IMR-90 (cell line): ENCODE measurements at regions not wholly inside any gene's neighbourhood (a gene's known extent, or its start where the extent isn't known, plus 50 kb on each side); places are given as distances from the start of the nearest gene placed in this dataset.

Experiments used
- ATAC-seq: fragments of 200-7000 bp; cut with Tn5 transposase; 2 replicates; pipeline ENCODE4 v1.9.1; 2020; ENCODE audit warnings: low read depth, mild to moderate bottlenecking, moderate library complexity
- BruUV-seq: library from RNA; stranded (reverse); fragments of 400-500 nt; replicated peaks from 2 replicates; lab custom pipeline; 2021; lab: Mats Ljungman, UMichigan
- CTCF ChIA-PET: fragments of 300-600 bp; formaldehyde crosslinking; extraction: SDS; loops from one replicate; lab custom pipeline; 2021; ENCODE audit warnings: antibody characterized with exemption; lab: Yijun Ruan, JAX
- POLR2A ChIA-PET: fragments of 300-600 bp; sonication (Branson Sonifier 250); formaldehyde crosslinking; loops from one replicate; lab custom pipeline; 2022; ENCODE audit warnings: antibody characterized with exemption; ENCODE audit not compliant: unreplicated experiment; lab: Charles Lee
- DNase-seq: peaks from one replicate; pipeline ENCODE4 v3.0.0; 2013
- H2AFZ ChIP-seq: replicated peaks from 2 replicates; pipeline ENCODE3; 2013; ENCODE audit warnings: low read length, mild to moderate bottlenecking; ENCODE audit not compliant: poor library complexity
- H2AK5ac ChIP-seq: 2 replicates; pipeline ENCODE4 v1.6.1; 2013; ENCODE audit warnings: low read depth, low read length, inconsistent platforms
- H2AK9ac ChIP-seq: replicated peaks from 2 replicates; pipeline ENCODE3; 2013; ENCODE audit warnings: mild to moderate bottlenecking, low read depth, low read length, moderate library complexity; ENCODE audit not compliant: poor library complexity
- H2BK120ac ChIP-seq: 2 replicates; pipeline ENCODE4 v1.6.1; 2013; ENCODE audit warnings: low read depth, low read length, inconsistent platforms
- H2BK15ac ChIP-seq: 3 replicates; pipeline ENCODE4 v1.6.1; 2013; ENCODE audit warnings: low read depth, low read length, inconsistent platforms
- H2BK20ac ChIP-seq: 2 replicates; pipeline ENCODE4 v1.6.1; 2013; ENCODE audit warnings: low read depth, mild to moderate bottlenecking, inconsistent platforms, low read length, moderate library complexity
- H2BK5ac ChIP-seq: 2 replicates; pipeline ENCODE4 v1.6.1; 2013; ENCODE audit warnings: mild to moderate bottlenecking, low read depth, low read length, inconsistent platforms; ENCODE audit not compliant: poor library complexity, severe bottlenecking
- H3K14ac ChIP-seq: replicated peaks from 2 replicates; pipeline ENCODE4 v1.6.1; 2013; ENCODE audit warnings: low read depth, low read length, inconsistent platforms
- H3K18ac ChIP-seq: 2 replicates; pipeline ENCODE4 v1.6.1; 2013; ENCODE audit warnings: low read depth, low read length, control low read depth
- H3K23ac ChIP-seq: 2 replicates; pipeline ENCODE4 v1.6.1; 2013; ENCODE audit warnings: low read depth, low read length, inconsistent platforms
- H3K27ac ChIP-seq: 2 replicates; pipeline ENCODE4 v1.5.1; 2013; ENCODE audit warnings: mild to moderate bottlenecking, control low read depth, low read length; ENCODE audit not compliant: insufficient read depth
- H3K27me3 ChIP-seq: 2 replicates; pipeline ENCODE4 v1.6.1; 2013; ENCODE audit warnings: low read length; ENCODE audit not compliant: control insufficient read depth, insufficient read depth
- H3K36me3 ChIP-seq: 2 replicates; pipeline ENCODE4 v1.6.1; 2013; ENCODE audit warnings: low read length, mixed read lengths; ENCODE audit not compliant: control insufficient read depth, insufficient read depth
- H3K4ac ChIP-seq: 2 replicates; pipeline ENCODE4 v1.6.1; 2013; ENCODE audit warnings: low read depth, low read length, inconsistent platforms
- H3K4me1 ChIP-seq: 2 replicates; pipeline ENCODE4 v1.6.1; 2013; ENCODE audit warnings: low read length, mixed read lengths; ENCODE audit not compliant: control insufficient read depth, insufficient read depth
- H3K4me2 ChIP-seq: 2 replicates; pipeline ENCODE4 v1.6.1; 2013; ENCODE audit warnings: low read depth, mild to moderate bottlenecking, control low read depth, low read length, moderate library complexity
- H3K4me3 ChIP-seq: 2 replicates; pipeline ENCODE4 v1.5.1; 2013; ENCODE audit warnings: low read depth, mild to moderate bottlenecking, control low read depth, low read length, moderate library complexity; ENCODE audit not compliant: insufficient read depth
- H3K56ac ChIP-seq: 2 replicates; pipeline ENCODE4 v1.6.1; 2013; ENCODE audit warnings: low read length, inconsistent platforms; ENCODE audit not compliant: insufficient read depth; ENCODE audit errors: extremely low read depth
- H3K79me1 ChIP-seq, 2 experiments: 2 replicates each; pipeline ENCODE4 v1.6.1; 2013; ENCODE audit warnings: low read length in 2 of 2, inconsistent platforms in 1 of 2, low read depth in 1 of 2
- H3K9ac ChIP-seq: 2 replicates; pipeline ENCODE4 v1.6.1; 2013; ENCODE audit warnings: low read depth, low read length, control low read depth
- H3K9me1 ChIP-seq: 2 replicates; pipeline ENCODE4 v1.6.1; 2013; ENCODE audit warnings: low read length, inconsistent platforms; ENCODE audit not compliant: insufficient read depth
- H3K9me3 ChIP-seq: 2 replicates; pipeline ENCODE4 v1.6.1; 2013; ENCODE audit warnings: low read length; ENCODE audit not compliant: control insufficient read depth, insufficient read depth
- H4K20me1 ChIP-seq: 2 replicates; pipeline ENCODE4 v1.6.1; 2013; ENCODE audit warnings: low read length, inconsistent platforms; ENCODE audit not compliant: insufficient read depth
- H4K5ac ChIP-seq: 2 replicates; pipeline ENCODE4 v1.6.1; 2013; ENCODE audit warnings: mild to moderate bottlenecking, low read depth, low read length, control low read depth
- H4K8ac ChIP-seq, 2 experiments: 2 replicates each; pipeline ENCODE4 v1.6.1; 2013; ENCODE audit warnings: low read depth in 2 of 2, low read length in 2 of 2, control low read depth in 1 of 2, inconsistent platforms in 1 of 2
- H4K91ac ChIP-seq: 2 replicates; pipeline ENCODE4 v1.6.1; 2013; ENCODE audit warnings: low read depth, low read length, inconsistent platforms; ENCODE audit not compliant: insufficient read depth
- MXI1 ChIP-seq: IDR thresholded peaks from 2 replicates; pipeline ENCODE4 v1.6.1; 2012; ENCODE audit warnings: low read depth, mild to moderate bottlenecking, low read length, moderate library complexity, borderline replicate concordance
- RAD21 ChIP-seq: IDR thresholded peaks from 2 replicates; pipeline ENCODE4 v1.6.1; 2012; ENCODE audit warnings: low read length, improper control_type of control experiment
- WGBS, 2 experiments: methylation state at CpG; one replicate each; pipeline versions ENCODE4 v1.1.5 to v1.1.7; 2013; ENCODE audit warnings: missing lambda C conversion rate in 2 of 2; ENCODE audit not compliant: insufficient read length in 1 of 2; ENCODE audit errors: extremely low coverage in 2 of 2; 5-methylcytosine and 5-hydroxymethylcytosine counted together
- dilution Hi-C: fragments of 300-500 bp; cut with HindIII; formaldehyde crosslinking; loops from one replicate; pipeline ENCODE4 v1.14.3; 2018; ENCODE audit warnings: low sequenced_read_pairs; ENCODE audit not compliant: unreplicated experiment
- in situ Hi-C: fragments of 300-500 bp; cut with MboI; formaldehyde crosslinking; loops from 3 replicates; pipeline ENCODE4 v1.14.3; 2019; ENCODE audit warnings: low sequenced_read_pairs, inconsistent platforms, mixed read lengths
- intact Hi-C: fragments of 100-400 bp; cut with micrococcal nuclease; formaldehyde crosslinking; loops from 2 replicates; pipeline ENCODE4 v1.10.0; 2022
- TF ChIP-seq, protein P1 (sequence below): conservative IDR thresholded peaks from 2 replicates; pipeline ENCODE4 v1.5.1; 2012; ENCODE audit warnings: mild to moderate bottlenecking, low read depth, low read length, improper control_type of control experiment

DNA sequence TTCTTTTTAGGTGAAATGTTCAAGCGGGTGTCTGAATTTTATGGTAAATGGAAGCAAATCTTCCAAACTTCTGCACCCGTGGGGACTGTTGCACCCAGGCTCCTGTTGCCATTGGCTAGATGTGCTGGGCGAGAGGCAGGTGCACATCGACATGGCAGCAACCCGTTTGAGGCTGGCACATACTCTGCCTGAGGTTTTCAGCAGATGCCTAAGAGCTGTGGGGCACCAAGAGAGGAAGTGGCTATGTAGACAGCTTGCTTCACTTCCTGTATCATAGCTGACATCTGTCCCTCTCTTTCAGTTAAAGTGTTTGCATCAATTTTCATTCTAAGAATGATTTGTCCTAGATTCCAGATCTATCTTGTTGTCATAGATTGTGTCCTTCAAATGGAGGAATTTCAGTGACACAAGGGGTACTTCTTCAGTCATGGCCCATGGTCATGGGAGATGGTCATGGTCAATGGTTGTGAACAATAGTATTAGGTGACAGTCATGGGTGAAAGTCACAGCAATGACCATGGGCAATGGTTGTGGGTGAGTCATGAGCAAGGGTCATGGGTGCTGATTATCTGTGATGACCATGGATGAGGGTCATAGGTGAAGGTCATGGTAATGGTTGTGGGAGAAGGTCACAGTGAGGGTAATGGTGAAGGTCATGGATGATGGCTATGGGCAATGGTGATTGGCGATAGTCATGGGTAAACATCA, 115.1 kb upstream of the IRX4 start:
- Histone ChIP-seq H3K9me1 (no peaks in the 10 kb centered on the region), H4K20me1 (no peaks in the 10 kb centered on the region), H3K27ac (no peak overlapping the region), H4K5ac (no peak overlapping the region), H2AK9ac (no peak overlapping the region), H3K23ac (no peak overlapping the region), H2BK15ac (no peak overlapping the region), H4K91ac (no peak overlapping the region), H3K56ac (no peak overlapping the region), H3K4ac (no peak overlapping the region), H3K4me3 (no peak overlapping the region), H3K36me3 (no peaks in the 10 kb centered on the region), H3K14ac (no peak overlapping the region), H3K9me3 (0 out of 2 replicates have a peak, but pooled peaks cover 3% of the 10 kb centered on the region), H4K8ac (no peak overlapping the region), H3K4me2 (no peak overlapping the region), H3K4me1 (no peaks in the 10 kb centered on the region), H2BK5ac (no peak overlapping the region), H3K18ac (no peak overlapping the region), H3K27me3 (no peaks in the 10 kb centered on the region), H2BK20ac (no peak overlapping the region), H3K9ac (no peak overlapping the region), H2AFZ (no peak overlapping the region), H2AK5ac (no peak overlapping the region), H3K79me1 (no peaks in the 10 kb centered on the region), H2BK120ac (no peak overlapping the region)
- dilution Hi-C loops: no loop called here
- no peak for DNase-seq
- ChIA-PET POLR2A (no interaction called here), CTCF (no interaction called here)
- 28% methylated on average over 2 of the region's 6 CpGs; no CpG with 5 or more reads in 1 of the 2 experiments for WGBS, 2 experiments
- intact Hi-C loops: no loop called here
- no peak for TF ChIP-seq MXI1
- no peak for TF ChIP-seq RAD21
- TF ChIP-seq, protein P1, sequence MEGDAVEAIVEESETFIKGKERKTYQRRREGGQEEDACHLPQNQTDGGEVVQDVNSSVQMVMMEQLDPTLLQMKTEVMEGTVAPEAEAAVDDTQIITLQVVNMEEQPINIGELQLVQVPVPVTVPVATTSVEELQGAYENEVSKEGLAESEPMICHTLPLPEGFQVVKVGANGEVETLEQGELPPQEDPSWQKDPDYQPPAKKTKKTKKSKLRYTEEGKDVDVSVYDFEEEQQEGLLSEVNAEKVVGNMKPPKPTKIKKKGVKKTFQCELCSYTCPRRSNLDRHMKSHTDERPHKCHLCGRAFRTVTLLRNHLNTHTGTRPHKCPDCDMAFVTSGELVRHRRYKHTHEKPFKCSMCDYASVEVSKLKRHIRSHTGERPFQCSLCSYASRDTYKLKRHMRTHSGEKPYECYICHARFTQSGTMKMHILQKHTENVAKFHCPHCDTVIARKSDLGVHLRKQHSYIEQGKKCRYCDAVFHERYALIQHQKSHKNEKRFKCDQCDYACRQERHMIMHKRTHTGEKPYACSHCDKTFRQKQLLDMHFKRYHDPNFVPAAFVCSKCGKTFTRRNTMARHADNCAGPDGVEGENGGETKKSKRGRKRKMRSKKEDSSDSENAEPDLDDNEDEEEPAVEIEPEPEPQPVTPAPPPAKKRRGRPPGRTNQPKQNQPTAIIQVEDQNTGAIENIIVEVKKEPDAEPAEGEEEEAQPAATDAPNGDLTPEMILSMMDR: no peak
- no peak for ATAC-seq
- BruUV-seq: no TSS peak
- in situ Hi-C loops: no loop called here
